Left ventricle myocardium inferior (tissue), 1 donor: ENCODE measurements at regions not wholly inside any gene's neighbourhood (a gene's known extent, or its start where the extent isn't known, plus 50 kb on each side); places are given as distances from the start of the nearest gene placed in this dataset.

Experiments
- DNase-seq: peaks from one replicate; pipeline ENCODE4 v3.0.0-alpha.2; 2020
- H3K27ac ChIP-seq: fragments of 200-600 bp; replicated peaks from 2 replicates; pipeline ENCODE4 v1.8.0; 2021
- H3K27me3 ChIP-seq: fragments of 200-600 bp; 2 replicates; pipeline ENCODE4 v1.8.0; 2021; ENCODE audit warnings: low read depth
- H3K36me3 ChIP-seq: fragments of 200-600 bp; 2 replicates; pipeline ENCODE4 v1.8.0; 2021
- H3K4me1 ChIP-seq: fragments of 200-600 bp; 2 replicates; pipeline ENCODE4 v1.8.0; 2021
- H3K4me3 ChIP-seq: fragments of 200-600 bp; 2 replicates; pipeline ENCODE4 v1.8.0; 2021; ENCODE audit warnings: mild to moderate bottlenecking, moderate library complexity
- H3K9me3 ChIP-seq: fragments of 200-600 bp; replicated peaks from 2 replicates; pipeline ENCODE4 v1.8.0; 2021
- CTCF ChIP-seq: fragments of 200-600 bp; IDR thresholded peaks from 2 replicates; pipeline ENCODE4 v1.8.0; 2021; ENCODE audit warnings: antibody characterized with exemption, mild to moderate bottlenecking, borderline replicate concordance
- intact Hi-C: fragments of 100-400 bp; cut with micrococcal nuclease; formaldehyde crosslinking; loops from one replicate; pipeline ENCODE4 v1.11.0; 2022
- donor health status: DM: no; HTN: yes; CAD: no; lungs with severe emphysema.

GRCh38 chr2:6650311-6650710 is 215.4 kb downstream of the CMPK2 start:
- H3K36me3 ChIP-seq: no peaks in the 10 kb centered on the region
- H3K27me3 ChIP-seq: peaks cover 10% of the 10 kb centered on the region
- no peak for TF ChIP-seq CTCF
- no peak overlapping the region for H3K4me3 ChIP-seq
- DNase-seq: no peak
- no peaks in the 10 kb centered on the region for H3K9me3 ChIP-seq
- H3K27ac ChIP-seq: no peak overlapping the region
- intact Hi-C loops: no loop called here
- H3K4me1 ChIP-seq: no peaks in the 10 kb centered on the region

- H3K36me3 ChIP-seq: no peaks in the 10 kb centered on the region
- no peak for DNase-seq
- H3K27me3 ChIP-seq: peaks cover 6% of the 10 kb centered on the region
- intact Hi-C loops: no loop called here
- no peak overlapping the region for H3K4me3 ChIP-seq
- TF ChIP-seq CTCF: no peak
- H3K4me1 ChIP-seq: peaks cover 5% of the 10 kb centered on the region
- no peak overlapping the region for H3K27ac ChIP-seq
- no peaks in the 10 kb centered on the region for H3K9me3 ChIP-seq
These were observed 213.5 kb downstream of the CMPK2 start for GRCh38 chr2:6652251-6652650.

GRCh38 chr2:6653281-6653750 is 212.4 kb downstream of the CMPK2 start:
- intact Hi-C loops: no loop called here
- peaks cover 5% of the 10 kb centered on the region for H3K4me1 ChIP-seq
- no peak overlapping the region for H3K27ac ChIP-seq
- peaks cover 6% of the 10 kb centered on the region for H3K27me3 ChIP-seq
- no peaks in the 10 kb centered on the region for H3K36me3 ChIP-seq
- DNase-seq: no peak
- no peak overlapping the region for H3K4me3 ChIP-seq
- no peak for TF ChIP-seq CTCF
- H3K9me3 ChIP-seq: no peaks in the 10 kb centered on the region

- DNase-seq: no peak
- intact Hi-C loops: no loop called here
- H3K4me3 ChIP-seq: no peak overlapping the region
- H3K27ac ChIP-seq: no peak overlapping the region
- no peak for TF ChIP-seq CTCF
- H3K4me1 ChIP-seq: peaks cover 5% of the 10 kb centered on the region
- H3K9me3 ChIP-seq: no peaks in the 10 kb centered on the region
- no peaks in the 10 kb centered on the region for H3K36me3 ChIP-seq
- H3K27me3 ChIP-seq: peaks cover 6% of the 10 kb centered on the region
These were observed 211.4 kb downstream of the CMPK2 start for GRCh38 chr2:6654279-6654678.

- DNase-seq: no peak
- Histone ChIP-seq H3K4me3 (no peak overlapping the region), H3K9me3 (no peaks in the 10 kb centered on the region), H3K27me3 (no peaks in the 10 kb centered on the region), H3K4me1 (peaks cover 5% of the 10 kb centered on the region), H3K36me3 (no peaks in the 10 kb centered on the region), H3K27ac (no peak overlapping the region)
- no peak for TF ChIP-seq CTCF
- intact Hi-C loops: no loop called here
These were observed 209.1 kb downstream of the CMPK2 start for GRCh38 chr2:6656633-6657032.

GRCh38 chr2:6657136-6657535 is 208.6 kb downstream of the CMPK2 start:
- H3K27me3 ChIP-seq: no peaks in the 10 kb centered on the region
- H3K36me3 ChIP-seq: no peaks in the 10 kb centered on the region
- H3K4me3 ChIP-seq: no peak overlapping the region
- peaks cover 5% of the 10 kb centered on the region for H3K4me1 ChIP-seq
- DNase-seq: no peak
- TF ChIP-seq CTCF: no peak
- no peak overlapping the region for H3K27ac ChIP-seq
- intact Hi-C loops: no loop called here
- H3K9me3 ChIP-seq: no peaks in the 10 kb centered on the region
